H1 (cell line): ENCODE measurements at regions not wholly inside any gene's neighbourhood (a gene's known extent, or its start where the extent isn't known, plus 50 kb on each side); places are given as distances from the start of the nearest gene placed in this dataset.

Source experiments
- CEBPB ChIP-seq: IDR thresholded peaks from 2 replicates; pipeline ENCODE4 v1.6.1; 2012; ENCODE audit warnings: low read depth, low read length
- CREB1 ChIP-seq: IDR thresholded peaks from 2 replicates; pipeline ENCODE4 v1.6.1; 2012; ENCODE audit warnings: inconsistent platforms
- EP300 ChIP-seq, 2 experiments: IDR thresholded peaks; 1 replicate in 1 of 2; 2 replicates in 1 of 2; pipeline ENCODE4 v1.6.1; 2011 to 2012; ENCODE audit warnings: low read depth in 2 of 2, low read length in 2 of 2, mild to moderate bottlenecking in 2 of 2, borderline replicate concordance in 1 of 2, inconsistent platforms in 1 of 2, moderate library complexity in 1 of 2
- JUN ChIP-seq: IDR thresholded peaks from 2 replicates; pipeline ENCODE4 v1.6.1; 2011; ENCODE audit warnings: low read depth, mild to moderate bottlenecking, improper control_type of control experiment, low read length
- PHF8 ChIP-seq: fragments of 200-600 bp; sonication (generic); conservative IDR thresholded peaks from 2 replicates; pipeline ENCODE4 v1.7.1; 2012; ENCODE audit warnings: low read depth, mild to moderate bottlenecking, inconsistent platforms, low read length, moderate library complexity
- POLR2A ChIP-seq, 2 experiments: IDR thresholded peaks; 1 replicate in 1 of 2; 2 replicates in 1 of 2; pipeline ENCODE4 v1.6.1; 2011; ENCODE audit warnings: low read depth in 2 of 2, low read length in 2 of 2, mild to moderate bottlenecking in 2 of 2; ENCODE audit errors: control extremely low read depth in 1 of 2
- SRF ChIP-seq: IDR thresholded peaks from 2 replicates; pipeline ENCODE4 v1.6.1; 2011; ENCODE audit warnings: mild to moderate bottlenecking, low read depth, low read length, moderate library complexity
- TBP ChIP-seq: IDR thresholded peaks from 2 replicates; pipeline ENCODE4 v1.6.1; 2011; ENCODE audit warnings: low read depth, low read length, improper control_type of control experiment
- TF ChIP-seq, protein P1 (sequence below), 3 experiments: IDR thresholded peaks; 1 replicate in 2 of 3; 2 replicates in 1 of 3; pipeline versions ENCODE4 v1.5.1 to v1.6.1; 2011; ENCODE audit warnings: low read length in 3 of 3, mild to moderate bottlenecking in 3 of 3, inconsistent platforms in 2 of 3, low read depth in 1 of 3, moderate library complexity in 1 of 3; ENCODE audit not compliant: insufficient read depth in 1 of 3; ENCODE audit errors: control extremely low read depth in 1 of 3

DNA sequence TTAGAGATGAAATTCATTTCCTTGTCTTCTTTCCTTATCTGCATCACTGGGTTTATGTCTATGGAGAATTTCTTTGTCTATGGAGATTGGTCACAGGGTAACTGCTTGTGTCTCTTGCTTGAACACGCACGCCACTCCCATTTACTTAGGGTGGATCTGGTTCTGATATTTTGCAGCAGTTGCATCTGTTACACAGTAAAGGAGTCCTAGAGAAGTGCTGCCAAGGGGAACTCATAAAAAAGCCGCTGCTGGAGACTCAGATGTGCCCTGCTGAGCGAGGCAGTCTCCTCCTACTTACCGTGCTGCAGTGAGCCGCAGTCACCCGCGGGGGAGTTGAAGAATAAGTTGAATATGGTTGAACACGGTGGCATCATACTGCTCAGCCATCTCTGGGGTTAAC lies 105.2 kb upstream of the KLHL25 start:
- TF ChIP-seq, protein P1, sequence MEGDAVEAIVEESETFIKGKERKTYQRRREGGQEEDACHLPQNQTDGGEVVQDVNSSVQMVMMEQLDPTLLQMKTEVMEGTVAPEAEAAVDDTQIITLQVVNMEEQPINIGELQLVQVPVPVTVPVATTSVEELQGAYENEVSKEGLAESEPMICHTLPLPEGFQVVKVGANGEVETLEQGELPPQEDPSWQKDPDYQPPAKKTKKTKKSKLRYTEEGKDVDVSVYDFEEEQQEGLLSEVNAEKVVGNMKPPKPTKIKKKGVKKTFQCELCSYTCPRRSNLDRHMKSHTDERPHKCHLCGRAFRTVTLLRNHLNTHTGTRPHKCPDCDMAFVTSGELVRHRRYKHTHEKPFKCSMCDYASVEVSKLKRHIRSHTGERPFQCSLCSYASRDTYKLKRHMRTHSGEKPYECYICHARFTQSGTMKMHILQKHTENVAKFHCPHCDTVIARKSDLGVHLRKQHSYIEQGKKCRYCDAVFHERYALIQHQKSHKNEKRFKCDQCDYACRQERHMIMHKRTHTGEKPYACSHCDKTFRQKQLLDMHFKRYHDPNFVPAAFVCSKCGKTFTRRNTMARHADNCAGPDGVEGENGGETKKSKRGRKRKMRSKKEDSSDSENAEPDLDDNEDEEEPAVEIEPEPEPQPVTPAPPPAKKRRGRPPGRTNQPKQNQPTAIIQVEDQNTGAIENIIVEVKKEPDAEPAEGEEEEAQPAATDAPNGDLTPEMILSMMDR (IDR thresholded peaks at IDR 0.05; ENCODE audit: control extremely low read depth in 1 of 3, insufficient read depth in 1 of 3, low read depth in 1 of 3, low read length in 3 of 3): no peak
- no peak for TF ChIP-seq SRF
- no peak for TF ChIP-seq TBP
- TF ChIP-seq EP300 (IDR thresholded peaks at IDR 0.05; ENCODE audit: borderline replicate concordance in 1 of 2, low read depth in 2 of 2, low read length in 2 of 2): no peak
- no peak for TF ChIP-seq CREB1
- no peak for TF ChIP-seq CEBPB
- no peak for TF ChIP-seq POLR2A (IDR thresholded peaks at IDR 0.05; ENCODE audit: control extremely low read depth in 1 of 2, low read depth in 2 of 2, low read length in 2 of 2)
- TF ChIP-seq JUN: no peak
- no peak for TF ChIP-seq PHF8
